Fibroblast of the conjunctiva (primary cell): ENCODE measurements at regions not wholly inside any gene's neighbourhood (a gene's known extent, or its start where the extent isn't known, plus 50 kb on each side); places are given as distances from the start of the nearest gene placed in this dataset.

Experiments
- DNase-seq: peaks from one replicate; pipeline ENCODE4 v3.0.0-alpha.2; 2010; ENCODE audit warnings: low read depth

DNA sequence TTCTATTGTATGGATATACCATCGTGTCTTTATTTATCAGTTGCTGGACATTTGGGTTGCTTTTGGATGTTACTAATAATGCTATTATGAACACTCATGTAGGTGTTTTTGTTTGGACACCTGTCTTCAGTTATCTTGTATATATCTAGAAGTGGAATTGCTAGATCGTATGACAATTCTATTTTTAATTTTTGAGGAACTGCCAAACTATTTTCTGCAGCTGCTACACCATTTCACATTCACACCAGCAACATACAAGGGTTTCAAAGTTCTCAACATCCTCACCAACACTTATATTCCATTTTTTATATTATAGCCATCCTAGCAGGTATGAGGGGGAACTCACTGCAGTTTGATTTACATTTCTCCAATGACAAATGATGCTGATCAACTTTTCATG, 324.6 kb downstream of the CAAP1 start:
- no peak for DNase-seq

GRCh38 chr9:26566141-26566540, 326.5 kb downstream of the CAAP1 start:
- no peak for DNase-seq

DNA sequence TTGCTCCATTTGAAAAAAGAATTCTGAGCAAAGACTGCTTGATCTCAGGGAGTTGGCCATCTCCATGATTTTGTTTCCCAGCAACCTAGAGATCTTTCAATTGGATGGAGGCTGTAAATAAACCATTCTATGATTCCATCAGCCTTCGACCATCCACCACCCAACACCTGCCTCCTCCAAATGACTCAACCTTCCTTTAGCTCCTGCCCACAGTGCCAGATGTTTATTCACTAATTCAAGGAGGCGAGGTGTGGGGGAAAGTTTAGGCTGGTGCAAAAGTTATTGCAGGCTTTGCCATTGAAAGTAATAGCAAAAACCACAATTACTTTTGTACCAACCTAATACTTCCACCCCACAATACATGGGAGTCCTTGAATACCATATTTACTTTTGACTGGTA, 327.5 kb downstream of the CAAP1 start:
- DNase-seq, result no peak

DNA sequence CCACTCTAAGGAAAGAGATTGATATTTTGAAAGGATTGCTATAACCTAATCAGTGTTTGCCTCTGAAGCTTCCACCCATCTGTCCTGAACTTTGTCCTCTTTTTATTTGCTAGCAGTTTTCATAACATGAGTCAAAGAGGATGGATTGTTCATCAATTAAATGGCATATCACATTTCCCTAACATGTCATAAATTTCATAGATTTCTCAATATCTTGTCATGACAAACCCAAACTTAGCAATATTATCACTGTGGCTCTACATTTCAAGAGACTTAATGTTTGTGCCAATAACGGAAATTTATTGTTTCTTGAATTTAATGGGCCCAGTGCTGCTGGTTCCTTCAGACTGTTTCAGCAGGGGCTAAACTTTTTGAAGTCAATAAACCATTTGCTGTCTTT, 330.3 kb downstream of the CAAP1 start:
- DNase-seq, result no peak

- DNase-seq, result no peak
These were observed 330.7 kb downstream of the CAAP1 start for GRCh38 chr9:26561928-26562327.

GRCh38 chr9:26559506-26559905, 333.1 kb downstream of the CAAP1 start:
- no peak for DNase-seq

DNA sequence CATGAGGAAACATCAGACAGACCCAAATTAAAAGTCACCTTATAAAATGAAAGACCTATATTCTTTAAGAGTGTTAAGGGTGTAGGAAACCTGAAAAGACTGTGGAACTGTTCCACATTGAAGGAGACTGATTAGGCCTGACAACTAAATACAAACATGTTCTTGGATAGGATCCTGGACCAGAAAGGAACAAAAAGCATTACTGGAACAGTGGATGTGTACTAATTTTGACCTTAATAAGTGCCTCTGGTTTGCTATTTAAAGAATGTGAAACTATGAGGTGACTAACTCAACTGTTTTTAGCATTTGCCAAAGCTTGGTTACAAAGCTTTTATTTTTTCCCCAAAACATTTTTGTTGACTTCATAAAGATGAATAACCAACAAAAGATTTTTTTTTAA, 340.6 kb downstream of the CAAP1 start:
- no peak for DNase-seq

DNA sequence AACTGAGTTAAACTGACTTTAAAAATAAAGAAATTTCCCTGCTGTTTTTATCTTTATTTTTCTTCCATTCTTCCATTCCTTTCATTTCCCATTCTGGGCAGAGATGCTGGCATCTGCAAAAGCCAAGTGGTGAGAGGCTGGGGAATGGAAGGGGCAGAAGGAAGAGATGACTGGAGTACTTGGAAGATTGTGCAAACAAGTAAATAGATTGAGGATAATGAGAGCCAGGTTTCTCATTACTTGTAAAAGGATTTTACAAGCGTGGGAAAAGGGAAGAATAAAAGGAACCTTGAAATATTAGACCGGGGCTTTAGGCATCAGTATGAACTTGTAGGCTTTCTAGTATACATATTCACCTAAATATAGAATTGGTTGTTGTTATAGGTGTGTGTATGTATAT, 341.2 kb downstream of the CAAP1 start:
- DNase-seq, result no peak

DNA sequence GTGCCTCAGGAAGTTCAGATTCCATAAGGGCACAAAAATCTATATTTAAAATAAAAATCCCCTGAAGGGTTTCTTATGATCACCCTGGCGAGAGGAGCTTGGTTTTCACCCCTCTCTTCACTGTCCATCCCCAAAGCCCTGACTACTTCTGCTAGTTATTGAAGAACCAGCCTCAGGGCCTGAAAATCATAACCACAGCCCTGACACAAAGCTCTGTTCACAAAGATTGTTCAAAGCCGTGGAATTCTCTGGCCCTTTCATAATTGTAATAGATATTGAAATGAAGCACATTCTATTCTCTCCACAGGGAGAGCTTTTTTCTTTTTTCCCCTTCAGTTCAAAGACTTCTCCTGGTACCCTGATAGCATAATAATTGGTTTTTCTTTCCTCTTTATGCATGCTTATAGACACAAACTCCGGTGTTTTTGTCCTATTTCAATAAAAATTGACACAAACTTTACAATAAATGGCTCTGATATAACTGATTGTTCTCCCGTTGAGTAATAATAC, 343.8 kb downstream of the CAAP1 start:
- DNase-seq, result no peak

GRCh38 chr9:26539867-26540493, 352.6 kb downstream of the CAAP1 start:
- no peak for DNase-seq

- no peak for DNase-seq
These were observed 355.4 kb downstream of the CAAP1 start for GRCh38 chr9:26537211-26537610.

DNA sequence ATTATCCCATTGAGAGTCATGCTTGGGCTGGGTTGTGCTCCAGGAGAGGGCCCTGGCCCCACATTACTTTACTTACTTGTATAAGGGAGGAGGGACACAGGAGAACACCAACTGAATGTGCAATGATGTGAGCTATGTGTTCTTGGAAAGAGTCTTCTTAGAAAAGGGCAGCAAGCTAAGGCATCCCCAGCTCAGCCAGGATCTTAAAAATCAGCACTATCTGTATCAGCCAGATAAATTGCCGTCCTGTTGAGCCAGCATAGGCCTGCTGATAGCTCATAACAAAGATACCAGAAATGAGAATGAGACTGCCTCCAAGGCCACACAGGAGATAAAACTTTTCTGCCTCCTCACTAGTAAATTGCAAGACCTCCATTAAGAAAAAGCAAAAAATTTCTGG, 357.5 kb downstream of the CAAP1 start:
- DNase-seq, result no peak

DNA sequence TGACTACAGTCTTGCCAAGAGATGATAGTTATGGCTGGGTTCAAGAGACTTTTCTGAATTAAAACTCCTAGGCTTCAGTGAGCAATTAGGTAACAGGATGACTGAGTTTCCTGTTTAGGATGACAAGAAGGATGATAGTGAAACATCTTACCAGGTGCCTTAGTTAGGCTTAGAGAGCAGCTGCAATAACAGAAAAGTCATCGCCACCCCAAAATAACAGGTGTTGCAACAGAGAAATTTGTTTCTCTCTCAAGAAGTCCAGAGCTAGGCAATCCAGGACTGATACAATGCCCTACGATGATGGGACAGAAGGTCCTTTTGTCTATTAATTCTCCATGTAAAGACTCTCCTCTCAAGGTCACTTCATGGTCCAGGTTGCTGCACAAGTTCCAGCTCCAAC, 361.8 kb downstream of the CAAP1 start:
- no peak for DNase-seq

GRCh38 chr9:26527931-26528330, 364.7 kb downstream of the CAAP1 start:
- DNase-seq, result no peak

GRCh38 chr9:26524267-26524666, 368.3 kb downstream of the CAAP1 start:
- no peak for DNase-seq

DNA sequence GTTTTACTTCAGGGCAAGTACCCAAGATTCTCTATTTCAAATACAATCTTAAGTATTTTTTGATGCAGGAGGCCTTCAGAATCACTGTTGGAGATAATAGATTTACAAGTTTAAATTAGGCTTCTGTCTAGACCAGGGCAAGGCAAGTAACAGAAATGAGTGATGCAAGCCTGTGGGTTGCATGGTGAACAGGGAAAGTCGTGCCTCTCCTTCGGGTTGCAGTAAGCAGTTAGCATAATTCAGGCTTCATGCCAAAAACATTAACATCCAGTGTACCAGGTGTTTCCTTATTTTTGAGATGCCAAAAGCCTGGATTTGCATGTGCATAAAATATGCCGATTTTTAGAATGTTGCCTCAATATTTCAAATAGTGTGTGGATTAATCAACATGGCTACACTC, 369.0 kb downstream of the CAAP1 start:
- DNase-seq, result no peak

DNA sequence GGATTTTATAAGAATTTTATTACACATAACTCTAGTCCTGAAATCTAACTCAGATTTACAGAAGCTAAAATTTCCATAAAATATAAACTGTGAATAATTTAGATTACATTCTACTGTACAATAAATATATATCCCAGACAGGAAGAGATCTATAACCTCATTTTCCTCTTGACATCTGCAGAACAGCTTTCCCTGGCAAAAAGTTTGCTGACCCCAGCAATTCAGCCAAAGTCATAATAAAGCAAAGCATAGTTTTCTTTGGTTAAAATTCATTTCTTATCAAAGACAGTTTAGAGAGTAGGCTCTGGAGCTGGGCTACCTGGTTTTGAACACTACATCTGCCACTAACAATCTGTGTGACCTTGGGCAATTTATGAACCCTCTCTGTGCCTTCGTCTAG, 372.5 kb downstream of the CAAP1 start:
- DNase-seq, result no peak

- DNase-seq, result no peak
These were observed 375.7 kb downstream of the CAAP1 start for GRCh38 chr9:26516773-26517343.

- DNase-seq, result no peak
These were observed 378.9 kb downstream of the CAAP1 start for GRCh38 chr9:26513730-26514129.

DNA sequence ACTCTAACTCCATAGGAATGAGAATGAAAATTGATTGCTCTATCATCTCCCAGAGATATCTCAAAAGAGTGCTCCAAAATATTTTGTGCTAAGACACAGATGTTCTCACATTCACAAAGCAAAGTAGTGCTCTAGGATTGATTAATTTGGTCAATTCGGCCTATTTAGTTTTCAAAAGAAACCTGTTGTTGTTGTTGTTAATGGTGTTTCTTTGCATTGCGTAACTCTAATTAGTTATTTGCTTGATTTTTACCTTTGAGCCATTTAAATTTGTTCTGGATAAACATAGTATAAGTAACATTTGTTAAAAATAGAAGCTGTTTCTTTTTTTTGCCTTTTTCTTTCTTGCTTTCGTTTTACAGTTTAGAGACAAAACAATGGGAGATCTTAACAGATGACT, 382.5 kb downstream of the CAAP1 start:
- DNase-seq, result no peak

GRCh38 chr9:26508897-26509296, 383.7 kb downstream of the CAAP1 start:
- DNase-seq, result no peak

- DNase-seq, result no peak
These were observed 388.5 kb downstream of the CAAP1 start for GRCh38 chr9:26504057-26504456.

GRCh38 chr9:26502311-26502710, 390.3 kb downstream of the CAAP1 start:
- DNase-seq, result no peak

DNA sequence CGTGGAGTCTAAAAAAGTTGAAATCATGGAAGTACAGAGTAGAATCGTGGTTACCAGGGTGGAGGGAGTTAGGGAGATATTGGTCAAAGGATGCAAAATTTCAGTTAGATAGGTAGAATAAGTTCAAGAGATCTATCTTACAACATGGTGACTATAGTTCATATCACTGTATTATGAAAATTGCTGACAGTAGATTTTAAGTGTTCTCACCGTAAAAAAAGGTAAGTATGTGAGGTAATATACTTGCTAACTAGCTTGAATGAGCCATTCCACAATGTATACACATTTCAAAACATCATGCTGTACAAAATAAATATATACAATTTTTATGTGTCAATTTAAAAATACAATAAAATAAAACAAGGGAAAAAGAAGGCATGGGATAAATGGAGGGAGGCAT, 392.1 kb downstream of the CAAP1 start:
- no peak for DNase-seq
